Body of pancreas (tissue), 4 donors: ENCODE measurements at regions not wholly inside any gene's neighbourhood (a gene's known extent, or its start where the extent isn't known, plus 50 kb on each side); places are given as distances from the start of the nearest gene placed in this dataset.

ENCODE experiments used
- CTCF ChIP-seq, 7 experiments: fragments of 450-650 bp in 4 of 7; fragments of 200-600 bp in 3 of 7; sonication (generic) in 3 of 7; IDR thresholded peaks; one replicate each; pipeline ENCODE4 v1.5.1; 2016 to 2019; ENCODE audit warnings: antibody characterized with exemption in 7 of 7
- POLR2A ChIP-seq, 3 donors: fragments of 450-650 bp; IDR thresholded peaks; one replicate each; pipeline ENCODE4 v1.6.1; 2016; ENCODE audit warnings: antibody characterized with exemption in 3 of 3, mild to moderate bottlenecking in 2 of 3

DNA sequence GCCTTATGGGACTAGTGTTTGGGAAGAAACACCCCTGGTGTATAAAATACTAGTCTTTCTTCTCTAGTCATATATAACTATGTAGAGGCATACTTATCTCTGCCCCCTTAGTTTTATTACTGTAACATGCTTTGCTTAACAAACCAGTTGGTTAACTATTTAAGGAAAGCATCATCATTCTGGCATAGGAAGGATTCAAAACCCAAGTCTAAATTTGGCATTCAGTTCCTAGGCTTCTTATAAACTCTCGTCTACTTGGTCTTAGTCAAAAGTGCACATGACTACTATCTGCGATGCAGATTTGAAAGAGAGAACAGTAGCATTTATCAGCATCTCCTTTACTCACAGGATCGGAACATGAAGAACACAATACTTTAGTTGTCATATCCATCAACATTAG, 111.3 kb downstream of the MFAP3L start:
- no peak for TF ChIP-seq CTCF (IDR thresholded peaks at IDR 0.05)
- TF ChIP-seq POLR2A (IDR thresholded peaks at IDR 0.05): no peak
